Activated T-cell treated with anti-CD3 and anti-CD28 coated beads for 1 hour (primary cell): ENCODE measurements at regions not wholly inside any gene's neighbourhood (a gene's known extent, or its start where the extent isn't known, plus 50 kb on each side); places are given as distances from the start of the nearest gene placed in this dataset.

Source experiments
- DNase-seq: peaks from one replicate; pipeline ENCODE4 v3.0.0-alpha.2; 2020; ENCODE audit warnings: low read depth

DNA sequence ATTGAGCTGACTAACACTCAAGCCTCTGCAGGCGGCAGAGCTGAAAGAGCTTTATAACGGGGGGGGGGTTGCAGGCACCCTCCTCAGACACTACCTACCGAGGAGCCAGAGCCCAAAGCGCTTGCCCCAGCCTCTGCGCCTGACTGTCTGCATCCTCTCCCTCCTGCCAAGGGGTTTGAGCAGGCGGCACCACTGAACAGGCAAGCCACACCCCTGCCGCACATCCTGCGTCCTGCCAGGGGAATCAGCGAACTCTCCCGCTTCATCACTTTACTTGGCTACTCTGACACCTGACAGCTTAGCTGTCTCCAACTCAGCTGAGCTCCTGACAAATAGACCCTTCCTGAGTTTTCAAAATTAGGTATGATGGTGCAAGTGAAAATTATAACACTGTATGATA is 432.6 kb upstream of the ANKRD30A start:
- DNase-seq, result no peak

DNA sequence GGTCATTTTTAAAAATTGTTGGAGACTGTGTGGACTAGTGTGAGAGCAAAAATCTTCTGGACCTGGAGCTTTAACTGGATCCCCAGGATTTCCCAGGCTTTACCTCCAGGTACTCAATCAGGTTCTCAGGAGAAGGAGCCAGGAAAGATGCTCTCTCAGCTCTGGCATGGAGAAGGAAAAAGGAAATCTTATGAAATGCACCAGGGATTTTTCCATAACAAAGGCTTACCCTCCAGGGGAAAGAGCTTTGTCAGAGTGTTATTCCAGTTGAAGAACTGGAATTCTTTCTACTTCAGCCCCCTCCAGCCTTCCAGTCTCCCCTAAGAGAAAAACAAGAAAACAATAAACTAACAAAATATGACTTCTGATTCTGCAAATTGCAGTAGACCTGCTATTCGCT is 436.7 kb upstream of the ANKRD30A start:
- no peak for DNase-seq

DNA sequence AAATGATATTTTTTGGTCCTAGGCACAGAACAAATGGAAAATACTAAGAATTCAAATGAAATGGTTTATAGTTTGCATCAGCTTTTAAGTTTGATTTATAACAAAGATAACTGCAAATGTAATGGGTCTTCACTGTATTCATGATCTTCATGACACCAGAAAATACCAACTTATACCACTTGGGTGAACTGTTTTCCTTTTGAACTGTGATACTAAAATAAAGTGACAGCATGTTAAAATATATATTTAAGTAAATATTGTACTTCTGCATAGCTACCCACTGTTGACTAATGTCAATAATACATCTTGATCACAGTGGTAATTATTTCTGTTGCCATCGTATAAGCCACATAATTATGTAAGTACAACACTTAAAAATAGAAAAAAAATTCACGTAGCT is 442.0 kb upstream of the ANKRD30A start:
- DNase-seq, result no peak

DNA sequence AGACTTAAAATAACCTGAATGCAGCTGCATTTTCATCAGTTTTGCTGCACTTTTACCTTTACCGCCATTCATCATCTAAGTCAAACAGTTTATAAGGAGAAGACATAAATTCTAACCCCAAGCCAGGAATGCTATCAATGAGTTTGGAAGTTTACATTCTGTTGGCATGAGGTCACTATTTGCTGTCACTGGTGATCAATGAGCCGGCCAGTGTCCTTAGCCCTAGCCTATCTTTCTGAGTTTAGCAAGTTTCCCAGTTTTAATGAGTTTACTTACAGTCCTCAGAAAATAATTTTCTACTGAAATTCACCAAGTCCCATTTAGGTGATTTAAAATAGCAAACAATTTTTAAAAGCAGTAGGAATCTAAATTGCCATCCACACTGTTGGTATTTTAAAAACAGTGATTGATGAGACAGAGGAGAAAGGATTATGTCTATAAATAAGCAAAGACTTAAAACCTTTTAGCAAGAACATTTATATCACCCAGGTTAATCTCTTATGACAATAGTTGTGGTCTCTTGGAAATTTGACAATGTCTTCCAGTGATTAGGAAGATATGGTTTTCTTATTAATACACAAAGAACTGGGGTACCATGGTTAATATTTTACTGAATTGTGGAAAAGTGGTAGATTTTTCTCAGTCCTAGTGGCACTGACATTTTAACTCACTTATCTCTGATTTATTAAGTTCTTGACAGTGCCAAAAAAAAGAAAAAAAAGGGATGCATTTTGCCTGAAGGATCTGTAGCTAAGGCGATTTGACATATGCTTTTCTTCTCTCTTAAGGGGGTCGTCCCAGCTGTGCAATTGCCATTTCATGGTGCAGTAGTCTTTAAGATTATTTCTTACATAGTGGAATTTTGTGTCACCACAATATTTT is 443.4 kb upstream of the ANKRD30A start:
- DNase-seq, result no peak

DNA sequence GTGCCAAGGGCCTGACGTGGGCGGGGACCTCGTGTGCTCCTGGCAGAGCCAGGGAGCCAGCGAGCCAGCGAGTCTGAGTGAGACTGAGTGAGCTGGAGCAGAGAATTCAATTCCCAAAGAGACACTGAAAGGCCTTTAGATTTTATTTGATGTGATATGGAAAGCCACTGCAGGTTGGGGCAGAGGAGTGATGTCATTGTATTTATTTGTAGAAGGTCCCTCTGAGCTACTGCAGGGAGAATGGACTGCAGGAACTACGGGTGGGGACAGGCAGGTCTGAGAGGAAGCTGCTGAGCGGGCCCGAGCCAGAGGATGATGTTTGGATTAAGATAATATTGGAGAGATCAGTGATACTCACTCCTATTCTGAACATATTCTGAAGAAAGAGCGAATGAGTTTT is 445.8 kb upstream of the ANKRD30A start:
- DNase-seq, result no peak

DNA sequence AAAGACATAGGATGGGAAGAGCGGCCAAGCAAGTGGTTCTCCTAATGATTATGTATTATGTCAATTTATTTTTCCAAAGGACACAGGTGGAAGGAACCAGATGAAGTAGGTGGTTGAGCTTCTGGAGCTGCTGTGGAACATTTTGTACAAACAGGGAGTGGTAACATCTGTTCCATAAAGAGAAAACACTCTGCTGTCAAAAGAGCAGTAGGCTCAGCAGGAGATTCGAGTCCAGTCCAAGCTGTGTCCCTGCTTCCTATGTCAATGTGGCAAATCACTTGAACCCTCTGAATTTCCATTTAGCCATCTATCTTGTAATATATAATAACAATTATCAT is 448.0 kb upstream of the ANKRD30A start:
- no peak for DNase-seq

DNA sequence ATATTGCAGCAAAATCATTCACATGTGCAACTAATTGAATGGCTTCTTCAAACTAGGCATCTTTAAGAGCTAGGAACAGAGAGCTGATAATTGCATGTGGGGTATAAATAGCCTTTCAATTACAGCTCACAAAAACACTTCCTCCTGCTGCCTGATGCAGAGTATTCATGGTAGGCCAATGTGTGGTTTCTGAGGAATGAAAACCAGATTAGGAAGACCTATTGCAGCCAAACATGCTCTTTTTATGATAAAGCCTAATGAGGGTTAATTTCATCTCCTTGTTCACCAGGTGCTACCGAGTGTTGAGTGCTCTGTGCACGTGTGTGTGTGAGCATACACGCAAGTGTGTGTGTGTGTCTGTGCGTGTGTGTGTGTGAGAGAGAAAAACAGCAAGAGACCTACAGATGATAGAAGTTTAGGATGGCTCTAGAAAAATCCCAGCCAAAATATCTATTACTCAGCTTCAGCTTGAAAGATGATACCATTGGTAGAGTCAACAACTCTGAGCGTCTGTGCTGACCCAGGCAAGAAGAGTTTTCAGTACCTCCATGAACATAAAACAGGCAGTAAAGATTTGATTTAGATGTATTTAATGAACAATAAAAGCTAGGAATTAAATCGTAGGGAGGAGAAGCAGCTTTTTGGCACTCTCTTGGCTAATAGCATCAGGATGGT is 448.5 kb upstream of the ANKRD30A start:
- DNase-seq, result no peak

DNA sequence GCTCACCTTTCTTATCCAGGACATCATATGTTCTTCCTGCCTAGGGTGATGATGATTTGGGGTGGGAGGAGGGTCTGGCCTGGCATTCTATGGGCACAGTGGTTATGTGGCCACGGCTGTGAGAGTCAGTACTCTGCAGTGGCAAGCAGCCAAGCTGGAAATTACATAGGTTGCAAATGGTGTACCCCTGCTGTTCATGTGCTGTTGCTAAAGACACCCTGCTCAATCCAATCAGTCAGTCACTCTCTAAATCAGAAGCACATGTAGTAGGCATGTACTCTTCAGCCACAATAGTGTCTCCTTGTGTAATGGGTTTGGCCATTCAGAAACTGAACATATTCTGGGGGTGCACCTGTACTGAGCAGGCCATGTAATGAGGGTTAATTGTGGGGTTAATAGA is 449.1 kb upstream of the ANKRD30A start:
- DNase-seq, result no peak

DNA sequence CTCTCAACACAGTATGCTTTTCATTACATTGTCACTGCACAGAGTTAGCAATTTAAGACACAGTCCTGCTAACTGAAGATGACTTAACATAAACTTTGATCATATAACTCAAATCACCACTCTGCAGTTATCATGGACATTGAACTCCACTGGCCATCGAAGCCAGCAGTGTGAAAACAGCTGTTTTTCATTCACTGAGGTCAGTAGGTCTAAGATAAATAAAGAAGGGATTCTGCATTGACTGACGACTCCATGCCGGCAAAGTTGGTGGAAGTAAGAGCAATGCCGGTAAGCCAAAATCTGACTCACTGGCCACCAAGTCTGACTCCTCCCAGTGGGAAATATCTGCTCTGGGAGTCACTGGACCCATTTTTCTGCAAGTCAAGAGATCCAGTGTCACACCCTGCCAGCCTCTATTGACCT is 449.9 kb upstream of the ANKRD30A start:
- DNase-seq, result no peak

DNA sequence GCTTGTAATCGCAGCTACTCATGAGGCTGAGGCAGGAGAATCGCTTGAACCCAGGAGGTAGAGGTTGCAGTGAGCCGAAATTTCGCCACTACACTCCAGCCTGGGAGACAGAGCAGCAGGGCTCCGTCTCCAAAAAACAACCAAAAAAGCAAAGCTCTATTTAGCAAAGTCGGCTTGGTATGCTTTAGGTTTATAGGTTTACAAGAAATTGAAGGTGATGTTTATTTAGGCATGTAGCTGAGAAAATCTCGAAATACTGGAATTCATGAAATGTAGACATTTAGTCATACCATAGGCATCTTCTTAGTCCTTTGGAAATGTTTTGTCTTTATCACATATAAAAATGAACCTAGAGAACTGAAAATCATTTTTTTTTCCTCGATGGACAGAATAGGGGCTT is 453.8 kb upstream of the ANKRD30A start:
- no peak for DNase-seq

DNA sequence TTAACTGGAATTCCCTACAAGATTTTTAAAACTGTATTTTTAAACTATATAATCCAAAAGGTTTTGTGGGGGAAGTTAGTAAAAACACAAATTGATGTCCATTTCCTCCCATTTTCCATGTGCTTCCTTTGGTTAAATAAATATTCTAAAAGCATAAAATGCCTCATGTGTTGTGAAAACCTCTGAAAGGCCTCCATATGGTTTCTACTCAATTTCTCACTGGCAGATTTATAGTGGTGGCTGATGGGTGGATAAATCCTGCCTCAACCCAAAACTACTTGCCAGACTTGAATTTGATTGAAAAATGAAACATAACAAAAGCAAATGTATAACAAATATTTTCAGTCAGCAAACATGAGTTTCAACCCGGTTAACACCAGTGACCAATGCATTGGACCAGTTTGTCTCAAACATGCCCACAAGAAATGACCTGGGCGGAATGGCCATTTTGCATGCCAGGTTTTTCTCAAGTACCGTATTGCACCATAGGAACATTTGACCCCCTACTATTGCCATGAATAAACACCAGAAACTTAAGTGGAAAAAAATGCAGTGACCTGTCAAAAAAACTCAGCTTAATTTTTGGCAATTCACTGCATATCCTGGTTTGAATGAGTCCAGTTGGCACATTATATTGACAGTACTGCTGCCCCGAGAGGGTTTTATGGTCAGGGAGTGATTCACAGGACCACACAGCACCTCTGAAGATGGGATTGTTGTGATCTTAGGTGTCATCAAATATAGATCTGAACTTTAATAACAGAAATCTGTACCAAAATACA is 454.6 kb upstream of the ANKRD30A start:
- no peak for DNase-seq

DNA sequence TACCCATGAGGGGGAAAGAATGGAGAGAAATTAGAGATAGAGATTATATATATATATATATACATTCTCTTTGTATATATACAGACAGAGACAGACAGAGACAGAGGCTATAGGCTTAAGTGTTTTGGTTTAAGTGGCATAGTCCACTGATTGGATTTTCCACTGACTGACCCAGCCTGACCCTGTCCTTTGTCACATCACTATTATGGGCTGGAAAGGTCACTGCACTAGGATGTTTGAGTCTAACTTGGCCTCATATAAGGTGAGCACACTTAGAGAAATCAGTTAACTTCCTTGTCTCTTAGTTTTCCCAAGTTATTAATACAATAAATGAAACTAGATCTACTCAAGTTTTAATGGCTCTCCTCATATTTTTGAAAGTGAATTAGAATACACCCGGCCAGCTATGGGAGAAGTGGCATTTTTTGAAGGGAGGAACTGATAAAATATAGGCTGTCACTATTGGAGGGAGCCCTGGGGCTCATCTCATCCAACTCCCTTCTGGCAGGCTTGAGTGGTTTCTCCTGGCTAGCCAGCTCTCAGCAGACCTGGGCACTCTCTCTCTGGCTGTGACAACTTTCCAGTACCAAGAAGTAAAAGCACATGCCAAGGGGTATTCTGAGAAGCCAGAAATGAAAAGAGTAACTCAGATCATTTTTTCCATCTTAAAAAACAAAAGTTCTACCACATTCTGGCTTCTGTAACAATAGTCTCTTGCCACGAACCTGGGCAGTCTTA is 455.6 kb upstream of the ANKRD30A start:
- DNase-seq, result no peak

DNA sequence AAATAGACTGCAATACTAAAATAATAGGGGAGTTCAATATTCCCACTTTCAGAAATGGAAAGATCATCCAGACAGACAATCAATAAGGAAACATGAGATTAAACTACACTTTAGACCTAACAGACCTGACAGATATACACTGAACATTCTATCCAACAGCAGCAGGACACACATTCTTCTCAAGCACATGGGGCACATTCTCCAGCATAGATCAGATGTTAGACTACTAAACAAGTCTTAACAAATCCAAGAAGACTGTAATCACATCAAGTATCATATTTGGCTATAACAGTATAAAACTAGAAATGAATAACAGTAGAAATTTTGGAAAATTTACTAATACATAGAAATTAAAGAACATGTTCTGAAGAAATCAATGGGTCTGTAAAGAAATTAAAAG is 458.9 kb upstream of the ANKRD30A start:
- DNase-seq, result no peak

DNA sequence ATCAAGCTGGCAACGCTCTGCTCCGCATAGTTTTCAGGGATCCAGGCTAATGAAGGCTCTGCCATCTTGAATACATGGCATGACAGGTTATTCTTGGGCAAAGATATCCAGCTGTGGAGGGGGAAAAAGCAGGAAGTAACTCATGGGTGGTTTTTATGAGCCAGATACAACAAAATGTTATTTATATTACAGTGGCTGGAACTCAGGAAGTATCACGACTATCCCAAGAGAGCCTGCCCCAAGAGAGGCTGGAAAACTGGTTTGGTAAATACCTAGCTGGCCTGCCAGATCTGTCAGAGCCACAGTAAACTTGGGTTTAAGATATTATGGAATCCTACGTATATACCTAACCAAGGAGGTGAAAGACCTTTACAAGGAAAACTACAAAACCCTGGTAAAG is 462.8 kb upstream of the ANKRD30A start:
- DNase-seq, result no peak

DNA sequence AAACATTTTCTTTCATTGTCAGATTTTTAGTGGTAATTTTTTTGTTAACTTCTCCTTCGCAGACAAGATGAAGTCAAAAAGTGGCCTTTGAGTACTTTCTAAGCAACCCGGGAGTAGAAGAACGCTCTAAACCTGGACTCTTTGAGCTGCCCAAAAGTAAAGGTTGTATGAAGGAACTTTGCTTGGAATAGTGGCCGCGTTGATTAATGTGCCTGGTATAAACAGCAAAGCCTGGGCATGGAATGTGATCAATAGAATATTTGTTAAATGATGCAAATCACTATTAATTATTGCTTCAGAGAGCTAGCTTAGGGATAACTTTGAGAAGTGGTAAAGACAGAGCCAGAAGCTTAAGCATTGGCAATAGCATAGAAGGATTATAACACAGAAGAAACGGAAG is 475.1 kb upstream of the ANKRD30A start:
- no peak for DNase-seq

DNA sequence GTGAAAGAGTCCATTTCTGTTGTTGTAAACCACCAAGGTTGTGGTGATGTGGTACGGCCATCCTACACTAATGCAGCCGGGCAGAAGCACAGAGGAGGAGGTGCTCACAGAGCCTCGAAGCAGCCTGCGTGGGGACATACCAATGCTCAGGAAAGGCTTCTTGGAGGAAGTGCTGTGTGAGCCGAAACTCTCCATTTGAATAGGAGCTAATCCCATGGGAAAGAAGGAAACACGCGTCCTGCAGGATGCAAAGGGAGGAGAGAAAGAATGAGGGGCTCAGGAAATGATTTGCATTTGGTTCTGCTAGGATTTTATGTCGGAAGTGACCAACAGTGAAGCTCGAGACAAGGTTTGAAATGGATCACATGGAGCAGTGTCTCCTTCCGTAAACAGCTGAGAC is 477.9 kb upstream of the ANKRD30A start:
- no peak for DNase-seq

DNA sequence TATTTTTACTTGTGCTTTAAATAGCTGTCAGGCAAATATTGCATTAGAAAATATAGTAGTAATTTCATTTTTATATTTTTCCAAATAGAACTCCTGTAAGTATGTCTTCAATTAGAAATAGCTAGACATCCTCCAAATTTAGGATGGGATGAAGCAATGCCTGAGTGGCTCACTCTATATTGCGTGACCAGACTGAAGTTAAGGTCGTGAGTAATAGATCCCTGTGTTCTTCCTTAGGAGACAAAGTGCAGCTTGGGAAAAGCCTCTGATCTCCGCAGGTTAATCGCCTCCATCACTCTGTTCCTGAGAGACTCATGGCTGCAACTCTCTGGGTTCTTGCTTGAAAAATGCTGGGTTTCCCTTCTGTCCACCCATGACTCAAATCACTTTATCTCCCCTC is 484.8 kb upstream of the ANKRD30A start:
- no peak for DNase-seq

DNA sequence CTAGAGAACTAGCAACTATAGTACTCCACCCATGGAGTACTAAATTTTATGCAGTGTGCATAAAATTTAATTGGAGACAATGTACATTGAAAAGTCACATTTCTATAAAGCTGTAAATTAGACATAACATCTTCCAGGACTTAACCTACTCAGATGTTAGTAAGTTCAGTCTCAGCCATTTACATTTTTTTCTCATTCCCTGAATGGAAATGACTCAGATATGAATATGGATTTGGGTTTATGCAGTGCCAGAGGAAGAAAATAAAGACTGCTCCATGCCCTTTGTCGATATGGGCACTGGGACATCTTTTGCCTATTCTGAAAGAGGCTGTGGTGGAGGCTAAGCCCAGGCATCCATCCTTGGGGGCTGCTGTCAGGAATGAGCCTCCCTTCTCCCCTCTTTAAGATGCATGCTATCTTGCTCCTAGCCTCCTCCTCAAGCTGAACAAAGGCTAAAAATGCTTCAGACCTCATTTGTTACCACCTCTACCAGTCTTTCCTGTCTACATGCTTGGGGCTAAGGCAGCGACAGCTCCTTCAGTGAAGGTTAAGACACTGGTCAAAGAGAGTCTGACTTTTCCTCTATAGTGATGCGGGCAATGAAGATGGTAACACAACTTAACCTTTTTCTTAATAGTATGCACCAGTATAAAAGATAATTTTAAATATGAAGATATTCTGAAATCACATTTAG is 486.8 kb upstream of the ANKRD30A start:
- no peak for DNase-seq

DNA sequence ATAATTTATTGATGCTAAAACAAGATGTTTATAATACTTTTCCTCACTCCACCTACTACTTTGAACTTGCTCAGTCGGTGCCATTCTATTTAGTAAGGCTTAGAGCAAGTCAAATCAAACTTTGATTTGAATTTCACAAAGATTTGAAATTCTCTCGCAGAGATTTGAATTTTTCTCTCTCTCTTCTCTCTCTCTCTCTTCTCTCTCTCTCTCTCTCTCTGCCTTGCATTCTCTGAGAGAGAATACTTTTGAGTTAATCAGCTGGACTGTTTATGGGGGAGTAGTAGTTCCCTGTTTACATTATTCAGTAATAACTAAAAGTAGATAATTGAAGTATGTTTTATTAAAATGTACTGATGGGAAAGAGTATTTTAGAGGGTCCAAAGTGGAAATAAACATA is 488.5 kb upstream of the ANKRD30A start:
- no peak for DNase-seq

DNA sequence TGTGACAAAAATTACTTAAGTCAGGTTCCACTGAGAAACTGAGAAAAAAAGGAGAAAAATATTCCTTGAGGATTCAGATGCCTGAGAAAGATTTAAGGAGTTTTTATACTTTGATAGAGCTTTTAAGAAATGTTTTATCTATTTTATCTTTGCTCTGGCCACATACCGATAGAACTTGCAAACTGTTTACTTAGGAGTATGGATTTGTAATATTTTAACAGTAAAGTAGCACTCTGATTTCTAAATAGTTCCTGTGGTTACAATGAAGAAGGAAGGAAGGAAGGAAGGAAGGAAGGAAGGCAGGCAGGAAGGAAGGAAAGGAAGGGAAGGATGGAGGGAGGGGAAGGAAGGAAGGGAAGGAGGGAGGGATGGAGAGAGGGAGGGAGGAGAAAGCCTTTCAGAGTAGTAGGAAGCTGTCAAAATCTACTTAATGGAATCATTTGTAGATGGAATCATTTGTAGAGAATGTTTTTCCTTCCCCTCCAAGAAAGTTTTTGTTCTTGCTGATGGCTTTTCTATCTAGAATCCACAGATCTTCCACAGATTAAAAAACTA is 489.0 kb upstream of the ANKRD30A start:
- DNase-seq, result no peak

DNA sequence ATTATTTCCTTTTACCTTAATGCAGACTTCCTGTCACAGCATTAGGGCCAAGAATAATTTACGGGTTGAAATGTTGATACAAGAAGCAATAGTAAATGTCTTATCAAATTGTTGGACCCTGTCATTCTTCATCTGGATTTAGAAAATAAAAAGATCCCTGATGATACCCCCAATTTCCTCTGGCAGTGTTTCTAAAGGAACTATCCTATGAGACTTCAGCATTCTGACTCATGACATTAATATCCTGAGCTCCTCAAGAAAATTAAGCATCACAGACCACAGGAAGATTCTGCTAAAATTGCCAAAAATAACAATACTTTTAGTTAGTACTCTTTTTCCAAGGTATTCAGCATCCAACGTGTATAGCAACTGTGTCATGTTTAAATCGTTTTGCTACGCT is 490.5 kb upstream of the ANKRD30A start:
- DNase-seq, result no peak
